Prostate gland (tissue), 2 donors: ENCODE measurements at regions not wholly inside any gene's neighbourhood (a gene's known extent, or its start where the extent isn't known, plus 50 kb on each side); places are given as distances from the start of the nearest gene placed in this dataset.

Experiments
- POLR2A ChIP-seq: fragments of 450-650 bp; IDR thresholded peaks from one replicate; pipeline ENCODE4 v1.6.1; 2016; ENCODE audit warnings: antibody characterized with exemption, mild to moderate bottlenecking
- TF ChIP-seq, protein P1 (sequence below), 4 experiments: fragments of 200-600 bp in 2 of 4; fragments of 450-650 bp in 2 of 4; sonication (generic) in 2 of 4; IDR thresholded peaks; 1 replicate in 3 of 4; 2 replicates in 1 of 4; pipeline ENCODE4 v1.5.1; 2016 to 2019; ENCODE audit warnings: antibody characterized with exemption in 4 of 4, mild to moderate bottlenecking in 2 of 4, moderate library complexity in 2 of 4

GRCh38 chr3:99159220-99159762 lies 257.8 kb upstream of the DCBLD2 start:
- no peak for TF ChIP-seq POLR2A
- TF ChIP-seq, protein P1, sequence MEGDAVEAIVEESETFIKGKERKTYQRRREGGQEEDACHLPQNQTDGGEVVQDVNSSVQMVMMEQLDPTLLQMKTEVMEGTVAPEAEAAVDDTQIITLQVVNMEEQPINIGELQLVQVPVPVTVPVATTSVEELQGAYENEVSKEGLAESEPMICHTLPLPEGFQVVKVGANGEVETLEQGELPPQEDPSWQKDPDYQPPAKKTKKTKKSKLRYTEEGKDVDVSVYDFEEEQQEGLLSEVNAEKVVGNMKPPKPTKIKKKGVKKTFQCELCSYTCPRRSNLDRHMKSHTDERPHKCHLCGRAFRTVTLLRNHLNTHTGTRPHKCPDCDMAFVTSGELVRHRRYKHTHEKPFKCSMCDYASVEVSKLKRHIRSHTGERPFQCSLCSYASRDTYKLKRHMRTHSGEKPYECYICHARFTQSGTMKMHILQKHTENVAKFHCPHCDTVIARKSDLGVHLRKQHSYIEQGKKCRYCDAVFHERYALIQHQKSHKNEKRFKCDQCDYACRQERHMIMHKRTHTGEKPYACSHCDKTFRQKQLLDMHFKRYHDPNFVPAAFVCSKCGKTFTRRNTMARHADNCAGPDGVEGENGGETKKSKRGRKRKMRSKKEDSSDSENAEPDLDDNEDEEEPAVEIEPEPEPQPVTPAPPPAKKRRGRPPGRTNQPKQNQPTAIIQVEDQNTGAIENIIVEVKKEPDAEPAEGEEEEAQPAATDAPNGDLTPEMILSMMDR (IDR thresholded peaks at IDR 0.05): no peak
